ENCODE measurements at regions not wholly inside any gene's neighbourhood (a gene's known extent, or its start where the extent isn't known, plus 50 kb on each side); places are given as distances from the start of the nearest gene placed in this dataset.

GRCh38 chr2:125296742-125297141 is 1271.7 kb downstream of the CNTNAP5 start:
- DNase-seq = no peak
- Histone ChIP-seq H3K4me3 (ENCODE audit: low read depth, low read length) (no peak overlapping the region), H3K36me3 (no peaks in the 10 kb centered on the region), H3K27ac (no peak overlapping the region), H3K9me3 (ENCODE audit: severe bottlenecking) (no peaks in the 10 kb centered on the region), H3K27me3 (ENCODE audit: insufficient read depth, low read depth, severe bottlenecking) (no peaks in the 10 kb centered on the region)
- TF ChIP-seq, protein P1, sequence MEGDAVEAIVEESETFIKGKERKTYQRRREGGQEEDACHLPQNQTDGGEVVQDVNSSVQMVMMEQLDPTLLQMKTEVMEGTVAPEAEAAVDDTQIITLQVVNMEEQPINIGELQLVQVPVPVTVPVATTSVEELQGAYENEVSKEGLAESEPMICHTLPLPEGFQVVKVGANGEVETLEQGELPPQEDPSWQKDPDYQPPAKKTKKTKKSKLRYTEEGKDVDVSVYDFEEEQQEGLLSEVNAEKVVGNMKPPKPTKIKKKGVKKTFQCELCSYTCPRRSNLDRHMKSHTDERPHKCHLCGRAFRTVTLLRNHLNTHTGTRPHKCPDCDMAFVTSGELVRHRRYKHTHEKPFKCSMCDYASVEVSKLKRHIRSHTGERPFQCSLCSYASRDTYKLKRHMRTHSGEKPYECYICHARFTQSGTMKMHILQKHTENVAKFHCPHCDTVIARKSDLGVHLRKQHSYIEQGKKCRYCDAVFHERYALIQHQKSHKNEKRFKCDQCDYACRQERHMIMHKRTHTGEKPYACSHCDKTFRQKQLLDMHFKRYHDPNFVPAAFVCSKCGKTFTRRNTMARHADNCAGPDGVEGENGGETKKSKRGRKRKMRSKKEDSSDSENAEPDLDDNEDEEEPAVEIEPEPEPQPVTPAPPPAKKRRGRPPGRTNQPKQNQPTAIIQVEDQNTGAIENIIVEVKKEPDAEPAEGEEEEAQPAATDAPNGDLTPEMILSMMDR (IDR thresholded peaks at IDR 0.05; ENCODE audit: low read depth, low read length) = no peak

DNA sequence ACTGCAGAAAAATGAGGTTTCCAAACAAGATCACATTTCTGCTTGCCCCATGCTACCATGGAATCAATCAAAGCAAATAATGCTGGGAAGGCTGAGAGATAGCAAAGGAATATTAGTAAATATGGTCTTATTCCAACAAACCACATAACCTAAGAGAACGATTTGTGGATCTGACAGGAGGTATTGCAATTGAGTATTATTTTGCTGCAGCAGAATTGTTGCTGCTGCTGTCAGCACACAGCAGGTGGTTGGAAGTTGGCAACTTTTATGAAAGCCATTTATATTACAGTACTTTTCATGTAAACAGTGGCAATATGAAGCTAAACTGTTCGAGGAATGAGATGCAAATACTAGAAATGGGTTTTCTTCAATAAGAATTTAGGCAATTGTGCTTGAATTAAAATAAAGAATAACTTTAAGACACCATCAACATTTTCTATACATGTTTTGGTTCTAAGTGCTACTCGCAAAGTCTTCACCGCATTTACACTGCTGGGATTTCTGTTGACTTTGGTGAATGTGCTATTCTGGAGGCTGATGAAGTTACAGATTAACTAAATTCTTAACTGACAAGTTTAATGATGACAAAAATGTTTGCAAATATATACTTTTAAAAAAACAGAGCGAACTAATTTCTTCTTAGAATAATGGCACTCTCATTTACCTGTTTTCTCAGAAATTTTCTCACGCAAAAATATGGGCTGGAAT is 1285.7 kb downstream of the CNTNAP5 start:
- Histone ChIP-seq H3K9me3 (ENCODE audit: severe bottlenecking) (no peaks in the 10 kb centered on the region), H3K27me3 (ENCODE audit: insufficient read depth, low read depth, severe bottlenecking) (peaks cover 12% of the 10 kb centered on the region), H3K27ac (no peak overlapping the region)

DNA sequence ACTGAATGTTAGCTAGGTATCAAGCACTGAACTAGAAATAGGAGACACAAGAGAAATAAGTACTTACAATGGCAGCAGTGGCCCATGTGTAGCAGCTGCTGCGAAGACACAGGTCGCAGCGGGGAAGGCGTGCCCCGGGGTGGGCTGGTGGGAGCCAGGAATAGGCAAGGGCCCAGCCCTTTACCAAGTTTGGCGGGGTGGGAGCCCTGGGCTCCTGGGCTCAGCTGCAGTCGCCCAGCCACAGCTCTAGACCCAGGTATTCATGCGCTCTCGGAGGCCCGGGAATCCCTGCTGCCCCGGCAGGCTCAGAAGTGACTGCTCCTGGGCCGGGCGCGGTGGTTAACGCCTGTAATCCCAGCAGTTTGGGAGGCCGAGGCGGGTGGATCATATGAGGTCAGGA is 1287.3 kb downstream of the CNTNAP5 start:
- H3K4me3 ChIP-seq (ENCODE audit: low read depth, low read length) = no peak overlapping the region
- H3K9me3 ChIP-seq (ENCODE audit: severe bottlenecking) = no peaks in the 10 kb centered on the region
- no peak for DNase-seq
- no peaks in the 10 kb centered on the region for H3K36me3 ChIP-seq
- peaks cover 10% of the 10 kb centered on the region for H3K27me3 ChIP-seq (ENCODE audit: insufficient read depth, low read depth, severe bottlenecking)
- TF ChIP-seq, protein P1 (IDR thresholded peaks at IDR 0.05; ENCODE audit: low read depth, low read length) = no peak
- no peak overlapping the region for H3K27ac ChIP-seq

More for the DNA sequence above, 1285.7 kb downstream of the CNTNAP5 start:
- Histone ChIP-seq H3K4me3 (ENCODE audit: low read depth, low read length) (no peak overlapping the region), H3K36me3 (no peaks in the 10 kb centered on the region)
- no peak for DNase-seq
- TF ChIP-seq, protein P1 (IDR thresholded peaks at IDR 0.05; ENCODE audit: low read depth, low read length) = no peak

DNA sequence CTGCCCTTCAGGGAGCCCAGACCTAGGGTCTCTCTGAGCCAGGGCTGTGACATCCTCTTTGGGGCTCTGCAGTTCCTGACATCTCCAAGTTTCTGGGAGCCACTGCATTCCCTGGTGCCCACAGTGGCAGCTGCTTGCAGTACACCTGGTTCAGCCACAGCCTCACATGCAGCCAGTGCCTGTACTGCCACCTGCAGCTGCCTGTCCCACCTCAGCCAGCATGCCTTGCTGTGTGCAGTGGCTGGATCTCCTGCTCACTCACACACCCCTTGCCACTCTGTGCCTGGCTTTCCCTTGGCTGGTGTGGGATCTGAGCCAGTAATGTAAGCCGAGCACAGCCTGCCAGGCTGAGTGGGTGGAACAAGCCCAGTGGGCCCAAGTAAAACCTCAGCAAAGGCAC is 1288.7 kb downstream of the CNTNAP5 start:
- no peaks in the 10 kb centered on the region for H3K36me3 ChIP-seq
- no peaks in the 10 kb centered on the region for H3K9me3 ChIP-seq (ENCODE audit: severe bottlenecking)
- peaks cover 10% of the 10 kb centered on the region for H3K27me3 ChIP-seq (ENCODE audit: insufficient read depth, low read depth, severe bottlenecking)
- H3K4me3 ChIP-seq (ENCODE audit: low read depth, low read length) = no peak overlapping the region
- H3K27ac ChIP-seq = no peak overlapping the region
- DNase-seq = no peak
- TF ChIP-seq, protein P1 (IDR thresholded peaks at IDR 0.05; ENCODE audit: low read depth, low read length) = no peak

GRCh38 chr2:125318740-125319139 is 1293.7 kb downstream of the CNTNAP5 start:
- H3K27me3 ChIP-seq (ENCODE audit: insufficient read depth, low read depth, severe bottlenecking) = peaks cover 11% of the 10 kb centered on the region
- no peak for DNase-seq

More at GRCh38 chr2:125318740-125319139, 1293.7 kb downstream of the CNTNAP5 start:
- H3K36me3 ChIP-seq = no peaks in the 10 kb centered on the region
- no peak overlapping the region for H3K27ac ChIP-seq
- H3K4me3 ChIP-seq (ENCODE audit: low read depth, low read length) = no peak overlapping the region
- TF ChIP-seq, protein P1 (IDR thresholded peaks at IDR 0.05; ENCODE audit: low read depth, low read length) = no peak
- H3K9me3 ChIP-seq (ENCODE audit: severe bottlenecking) = no peaks in the 10 kb centered on the region
